SIG-M5 (cell line): ENCODE measurements at regions not wholly inside any gene's neighbourhood (a gene's known extent, or its start where the extent isn't known, plus 50 kb on each side); places are given as distances from the start of the nearest gene placed in this dataset.

ENCODE experiments used
- DNase-seq: peaks from one replicate; lab custom pipeline; 2025; lab: John Stamatoyannopoulos, UW

DNA sequence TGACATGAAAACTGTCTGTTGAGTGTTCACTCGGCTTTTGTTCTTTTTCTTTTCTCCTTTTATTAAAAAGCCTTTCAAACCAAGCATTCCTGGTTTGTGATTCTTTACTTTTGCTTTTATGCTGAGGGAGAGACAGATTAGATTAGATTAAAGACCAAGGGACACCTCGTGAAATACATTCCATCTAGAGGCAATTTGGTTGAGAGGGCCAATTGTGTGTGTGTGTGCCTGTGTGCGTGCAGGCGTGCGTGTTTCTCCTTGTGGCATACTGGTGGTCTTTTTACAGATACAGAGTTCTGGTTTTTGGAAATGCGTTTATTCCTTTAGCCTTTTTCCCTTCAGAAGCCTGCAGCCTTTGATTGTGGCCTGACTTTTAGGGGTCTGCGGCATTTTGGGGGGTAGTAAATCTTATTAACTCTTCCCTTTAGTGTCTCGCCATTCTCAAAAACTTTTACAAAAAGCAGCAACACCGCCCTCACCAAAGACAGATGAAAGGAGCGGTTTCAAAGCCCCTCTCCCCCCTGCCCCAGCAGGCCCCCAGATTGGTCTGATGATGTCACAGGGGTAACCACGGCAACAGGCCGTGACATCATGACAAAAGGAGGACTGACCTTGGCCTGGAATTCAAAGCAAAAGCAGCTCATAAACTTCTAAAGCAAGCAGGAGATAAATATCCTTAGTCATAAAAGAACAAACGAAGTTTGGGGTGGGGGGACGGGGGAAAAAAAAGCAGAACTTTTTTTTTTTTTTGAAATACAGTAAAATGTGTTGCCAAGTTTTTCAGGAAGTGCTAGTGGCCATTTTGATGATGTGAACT, 84.1 kb upstream of the TBX3 start:
- DNase-seq, result no peak

DNA sequence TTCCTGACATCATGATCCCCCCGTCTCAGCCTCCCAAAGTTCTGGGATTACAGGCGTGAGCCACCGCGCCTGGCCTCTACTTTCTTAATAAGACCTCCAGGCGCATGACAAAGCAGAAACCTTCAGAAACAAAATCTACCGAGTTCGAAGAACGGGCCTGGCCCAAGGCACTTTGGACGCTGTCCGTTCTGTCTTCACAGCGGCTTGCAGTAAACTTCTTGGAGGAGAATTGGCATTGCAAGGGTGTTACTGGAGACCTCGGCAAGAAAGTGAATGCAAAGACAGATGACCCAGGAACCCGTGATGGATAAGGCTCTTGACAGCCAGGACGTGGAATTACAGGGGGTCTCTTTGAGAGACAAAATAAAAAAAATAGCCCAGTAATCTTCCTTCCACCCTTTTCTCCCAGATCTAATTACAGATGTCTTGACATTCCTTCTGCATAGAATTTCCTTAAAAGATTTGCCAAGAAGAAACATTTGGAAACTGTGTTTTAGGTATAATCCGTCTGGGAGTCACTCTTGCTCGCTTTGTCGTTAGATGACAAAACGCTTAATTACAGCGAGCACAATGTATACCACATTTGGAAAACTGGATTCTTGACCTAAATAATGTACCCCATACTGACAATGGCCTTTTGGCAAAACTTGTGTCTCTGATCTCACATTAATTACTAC, 83.2 kb upstream of the TBX3 start:
- DNase-seq, result no peak

DNA sequence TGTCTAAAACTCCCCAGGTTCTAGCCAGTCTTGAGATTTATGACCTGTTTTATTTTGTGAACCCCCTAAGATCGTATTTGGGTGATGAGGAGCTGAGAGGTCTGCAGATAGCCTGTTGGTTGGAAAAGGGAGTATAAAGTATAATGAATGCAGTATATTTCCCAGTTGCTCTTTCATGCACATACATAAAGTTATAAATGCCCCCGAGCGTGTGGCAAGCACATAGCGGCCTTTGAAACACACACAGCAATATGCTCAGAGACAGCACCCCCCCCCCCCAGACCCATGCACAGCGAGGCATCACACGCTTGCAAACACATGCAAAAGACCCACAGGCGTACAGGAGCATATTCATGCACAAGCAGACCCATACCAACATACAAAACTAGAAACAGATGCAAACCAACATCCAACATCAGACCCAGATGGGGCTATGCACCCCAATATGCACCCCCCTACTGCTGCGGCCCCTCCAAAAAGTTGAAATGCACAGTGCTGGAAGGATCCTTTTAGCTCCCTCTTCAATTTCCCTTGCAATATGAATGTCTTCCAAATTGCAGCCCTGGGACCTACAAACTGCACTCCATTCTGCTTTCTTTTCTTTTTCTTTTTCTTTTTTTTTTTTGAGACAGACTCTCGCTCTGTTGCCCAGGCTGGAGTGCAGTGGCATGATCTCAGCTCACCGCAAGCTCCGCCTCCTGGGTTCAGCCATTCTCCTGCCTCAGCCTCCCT, 82.2 kb upstream of the TBX3 start:
- DNase-seq, result no peak

DNA sequence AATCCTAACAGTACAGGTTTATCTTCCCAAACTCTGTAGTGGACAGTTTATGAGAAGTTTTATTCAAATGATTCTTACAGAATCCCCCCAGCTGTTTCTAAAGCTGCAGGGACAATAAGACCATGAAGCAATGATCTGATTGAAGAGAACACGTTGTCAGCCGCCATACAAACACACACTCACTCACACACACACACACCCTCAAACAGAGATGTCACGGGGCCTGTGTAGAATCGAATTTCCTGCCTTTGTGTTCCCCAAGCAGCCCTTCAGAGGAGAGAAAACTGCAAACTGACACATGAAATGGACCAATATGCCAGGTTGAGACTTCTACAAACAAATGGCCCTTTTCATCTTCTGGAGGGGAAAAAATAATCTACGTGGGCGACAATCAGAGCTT, 80.5 kb upstream of the TBX3 start:
- no peak for DNase-seq

DNA sequence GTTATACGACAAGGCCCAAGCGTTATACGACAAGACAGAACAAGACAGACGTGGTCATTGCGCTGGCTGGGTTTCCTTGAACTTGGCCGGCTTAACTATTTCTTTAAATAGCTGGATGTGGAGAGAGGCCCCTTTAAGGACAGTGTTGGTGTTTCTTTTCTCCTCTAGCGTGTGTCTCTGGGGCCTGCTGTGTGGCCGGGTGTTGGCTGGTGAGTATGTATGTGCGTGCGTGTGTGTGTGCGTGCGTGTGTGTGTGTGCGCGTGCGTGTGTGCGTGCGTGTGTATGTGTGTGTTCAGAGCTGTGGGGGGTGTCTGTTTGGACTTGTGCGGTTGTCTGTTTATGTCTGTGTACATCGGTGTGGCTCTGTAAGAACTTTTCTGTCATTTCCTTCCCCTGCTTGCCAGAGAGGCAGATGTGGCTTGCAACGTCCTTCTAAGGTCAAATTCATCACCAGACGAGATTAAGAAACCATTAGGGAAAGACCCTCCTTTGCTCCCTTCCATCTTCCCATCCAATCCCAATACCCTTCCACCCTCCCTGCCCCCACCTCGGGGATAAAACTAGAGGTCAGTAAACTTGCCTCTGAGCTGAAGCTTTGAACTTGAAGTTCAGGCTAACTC, 78.6 kb upstream of the TBX3 start:
- DNase-seq, result no peak

DNA sequence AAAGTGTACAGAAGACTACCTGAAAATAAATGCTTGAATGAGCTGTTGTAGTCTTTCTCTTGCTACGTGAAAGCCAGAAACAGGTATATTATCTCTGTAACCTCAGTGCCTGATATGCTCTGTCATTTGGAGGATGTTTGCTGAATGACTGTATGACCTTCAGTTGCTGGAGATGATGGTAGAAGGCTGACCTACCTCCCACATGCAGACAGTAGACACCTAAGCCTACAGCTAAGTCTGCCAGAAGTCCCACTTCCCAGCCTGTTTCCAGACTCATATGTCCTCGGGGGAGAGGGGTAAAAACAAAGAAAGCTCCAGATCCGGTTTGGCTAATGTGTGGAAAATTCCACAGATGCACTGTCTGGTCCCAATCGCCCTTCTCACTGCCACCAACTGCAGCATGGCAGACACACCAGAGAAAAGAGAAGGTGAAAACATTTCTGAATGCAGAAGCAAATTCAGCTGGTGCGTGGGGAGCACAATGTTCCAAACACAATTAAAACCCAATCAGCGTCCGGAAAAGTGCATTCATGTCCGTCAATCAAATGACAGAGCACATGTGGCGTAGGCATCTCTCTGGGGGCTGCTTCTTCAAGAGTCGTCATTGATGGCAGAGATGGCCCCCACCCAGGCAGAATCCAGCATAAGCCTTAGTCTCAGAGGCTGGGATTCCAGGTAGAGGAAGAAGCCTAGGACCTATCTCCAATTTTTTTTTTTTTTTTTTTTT, 76.3 kb upstream of the TBX3 start:
- no peak for DNase-seq

DNA sequence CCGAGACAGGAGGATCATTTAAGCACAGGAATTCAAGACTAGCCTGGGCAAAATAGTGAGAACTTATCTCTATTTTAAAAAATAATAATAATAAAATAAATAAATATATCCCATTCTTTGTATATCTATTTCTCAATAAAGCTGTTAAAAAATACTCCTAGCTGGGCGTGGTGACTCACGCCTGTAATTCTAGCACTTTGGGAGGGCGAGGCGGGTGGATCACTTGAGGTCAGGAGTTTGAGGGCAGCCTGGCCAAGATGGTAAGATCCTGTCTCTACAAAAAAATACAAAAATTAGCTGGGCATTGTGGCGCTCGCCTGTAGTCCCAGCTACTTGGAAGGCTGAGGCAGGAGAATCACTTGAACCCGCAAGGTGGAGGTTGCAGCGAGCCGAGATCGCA, 75.7 kb upstream of the TBX3 start:
- DNase-seq, result no peak

DNA sequence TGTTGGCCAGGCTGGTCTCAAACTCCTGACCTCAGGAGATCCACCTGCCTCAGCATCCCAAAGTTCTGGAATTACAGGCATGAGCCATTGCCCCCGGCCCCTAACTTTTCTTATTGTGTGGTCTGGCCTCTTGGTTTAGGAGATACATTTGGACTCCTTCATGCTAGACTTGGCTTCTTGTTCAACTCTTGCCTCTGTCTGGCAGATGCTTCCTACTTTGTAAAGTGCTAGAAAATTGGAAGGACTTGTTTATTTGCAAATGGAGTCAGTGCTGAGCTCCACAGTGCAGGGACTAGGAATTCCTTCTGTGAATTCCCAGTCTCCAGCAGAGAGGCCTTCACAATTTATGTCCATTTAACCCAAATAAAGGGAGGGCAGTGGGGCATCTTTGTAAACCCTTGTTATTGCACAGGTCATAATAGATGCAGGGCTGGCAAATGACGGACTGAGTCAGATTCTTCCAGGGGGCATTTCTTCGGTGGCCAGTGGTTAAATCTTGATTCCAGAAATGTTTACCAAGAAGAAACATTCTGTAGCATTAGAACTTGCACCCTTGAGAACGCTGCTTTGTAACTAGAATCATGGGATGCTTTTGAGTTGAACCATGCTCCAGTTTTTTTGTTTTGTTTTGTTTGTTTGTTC, 73.8 kb upstream of the TBX3 start:
- no peak for DNase-seq

DNA sequence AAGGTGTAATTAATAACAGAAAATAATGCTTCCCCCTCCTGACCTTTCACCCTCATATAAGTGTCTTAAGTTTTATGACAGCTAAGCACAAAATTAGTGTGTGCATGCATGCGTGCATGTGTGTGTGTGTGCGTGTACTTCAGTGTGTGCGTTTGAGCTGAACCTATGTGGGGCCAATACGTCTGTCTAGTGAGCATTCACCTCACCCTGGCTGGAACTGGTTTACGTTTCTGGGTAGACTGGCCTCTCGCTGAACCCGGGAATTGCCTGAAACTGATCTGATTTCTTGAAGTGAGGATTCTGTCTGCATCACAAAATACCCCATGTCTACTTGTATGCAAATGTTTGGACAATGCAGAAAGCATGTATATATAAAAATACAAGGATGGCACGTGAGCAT, 68.2 kb upstream of the TBX3 start:
- no peak for DNase-seq

DNA sequence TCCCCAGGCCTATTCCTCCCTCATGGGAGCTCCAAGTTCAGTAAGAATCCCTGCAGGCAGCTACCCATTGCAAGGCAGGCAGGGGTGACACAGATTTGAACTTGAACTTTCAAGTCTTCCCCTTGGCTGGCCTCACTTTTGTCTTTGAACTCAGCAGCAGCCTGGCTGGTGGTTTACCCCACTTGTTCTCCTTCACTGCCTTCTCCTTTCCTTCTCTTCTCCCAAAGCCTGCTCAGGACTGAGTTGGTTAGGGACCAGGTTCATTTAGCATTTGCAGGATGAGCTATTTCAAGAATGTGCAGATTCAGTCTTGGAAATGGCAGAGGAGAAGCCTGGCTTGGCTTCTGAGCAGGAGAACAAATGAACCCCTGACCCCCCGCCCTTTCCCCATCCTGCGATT, 67.7 kb upstream of the TBX3 start:
- no peak for DNase-seq

DNA sequence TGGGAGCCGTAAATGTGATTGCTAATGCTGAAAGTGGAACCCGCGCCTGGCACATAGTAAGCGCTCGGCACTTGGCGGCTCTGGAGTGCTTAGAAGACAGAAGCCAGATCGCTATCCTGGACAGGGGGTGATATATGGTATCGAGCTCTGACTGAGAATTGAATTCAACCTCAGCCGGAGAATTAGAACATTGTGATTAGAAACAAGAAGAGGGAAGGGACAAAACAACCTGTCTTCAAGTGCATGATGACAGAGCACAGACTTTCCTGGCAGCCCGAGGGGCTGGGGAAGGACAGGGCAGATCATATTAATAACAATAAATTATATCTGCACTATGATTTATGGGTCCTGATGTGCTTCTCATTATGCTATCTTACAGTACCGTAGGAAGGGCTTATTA, 66.9 kb upstream of the TBX3 start:
- no peak for DNase-seq

DNA sequence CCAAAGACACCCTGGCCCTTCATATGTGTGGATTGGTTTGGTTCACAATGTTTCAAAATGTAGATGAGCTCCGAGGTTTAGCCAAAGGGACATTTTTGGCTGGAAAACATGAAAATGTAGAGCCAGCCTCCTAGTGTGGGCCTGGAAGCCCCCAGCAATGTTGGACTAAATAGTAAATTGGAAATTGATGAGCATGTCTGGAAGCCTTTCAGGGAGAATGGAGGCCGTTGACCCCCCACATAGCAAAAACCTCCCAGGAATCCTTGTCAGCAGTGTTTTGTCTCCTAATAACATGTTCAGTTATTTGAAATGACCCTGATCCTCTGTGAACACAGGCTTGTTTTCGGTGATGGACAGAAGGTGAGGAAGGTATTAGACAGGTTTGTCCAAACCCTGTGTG, 65.1 kb upstream of the TBX3 start:
- DNase-seq, result no peak

DNA sequence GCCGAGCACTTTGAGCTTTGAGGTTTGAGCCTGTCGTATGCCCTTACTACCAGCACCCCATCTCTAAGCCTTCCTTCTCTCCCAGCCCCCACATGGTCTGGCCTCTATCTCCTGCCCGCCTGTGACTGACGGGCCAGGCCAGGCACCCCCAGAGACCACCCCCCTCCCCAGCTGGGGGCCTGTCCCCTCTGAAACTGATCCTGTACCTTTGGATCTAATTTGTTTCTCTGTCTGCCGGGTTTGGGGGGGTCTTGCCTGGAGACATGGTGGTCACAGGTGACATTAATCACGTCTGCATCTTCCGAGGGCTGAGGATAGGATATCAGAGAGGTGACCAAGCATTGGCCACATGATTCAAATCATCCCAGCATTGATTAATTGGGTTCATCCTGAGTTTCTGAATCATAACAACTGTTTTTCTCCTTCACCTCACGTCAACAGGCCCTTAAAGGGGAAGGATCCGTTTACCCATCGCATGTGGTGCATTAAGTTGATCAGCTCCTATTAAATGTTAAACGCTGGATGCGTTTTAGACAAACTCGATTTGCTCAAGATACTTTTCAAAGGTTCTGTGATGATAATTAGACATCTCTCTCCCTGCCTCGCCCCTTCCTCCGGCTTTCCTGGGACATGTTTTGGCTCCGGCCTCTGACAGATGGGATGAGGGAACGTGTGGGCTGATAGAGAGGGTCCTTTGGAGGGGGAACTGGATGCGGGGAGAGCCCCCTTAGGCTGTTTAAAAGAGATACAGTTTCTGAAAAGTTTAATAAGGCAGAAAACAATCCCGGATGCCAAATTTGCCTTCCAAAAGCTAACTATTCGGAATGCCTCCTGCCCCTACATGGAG, 63.3 kb upstream of the TBX3 start:
- no peak for DNase-seq

DNA sequence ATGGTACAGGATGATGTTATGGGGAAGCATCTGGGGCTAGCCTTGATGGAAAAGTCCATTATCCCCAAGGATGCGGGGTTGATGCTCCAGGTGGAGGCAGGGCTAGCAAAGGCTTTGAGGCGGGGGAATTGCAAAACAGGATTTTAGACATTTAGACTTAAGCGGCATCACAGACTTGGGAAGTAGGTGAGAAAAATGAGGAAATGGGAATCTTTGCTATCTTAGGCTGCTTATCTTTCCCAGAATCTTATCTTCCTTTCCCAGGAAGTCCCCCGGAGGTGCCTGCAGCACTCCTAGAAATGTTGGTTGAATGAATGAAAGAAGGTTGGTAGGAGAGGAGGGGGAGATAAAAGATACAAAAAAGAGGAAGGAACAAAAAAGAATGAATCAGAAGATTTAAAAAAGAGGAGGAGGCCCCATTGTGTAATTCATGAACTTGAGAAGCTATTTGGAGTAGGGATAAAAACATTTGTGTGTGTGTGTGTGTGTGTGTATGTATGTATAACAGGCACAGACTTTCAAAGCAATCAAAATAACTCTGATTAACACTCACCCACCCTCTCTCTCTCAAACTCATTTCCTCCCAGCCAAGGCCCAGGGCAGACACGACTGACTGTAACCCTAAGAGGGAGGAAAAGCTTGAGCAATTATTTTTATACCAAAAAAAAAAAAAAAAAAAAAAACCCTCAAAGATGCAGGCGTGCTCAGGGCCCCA, 62.5 kb upstream of the TBX3 start:
- no peak for DNase-seq

DNA sequence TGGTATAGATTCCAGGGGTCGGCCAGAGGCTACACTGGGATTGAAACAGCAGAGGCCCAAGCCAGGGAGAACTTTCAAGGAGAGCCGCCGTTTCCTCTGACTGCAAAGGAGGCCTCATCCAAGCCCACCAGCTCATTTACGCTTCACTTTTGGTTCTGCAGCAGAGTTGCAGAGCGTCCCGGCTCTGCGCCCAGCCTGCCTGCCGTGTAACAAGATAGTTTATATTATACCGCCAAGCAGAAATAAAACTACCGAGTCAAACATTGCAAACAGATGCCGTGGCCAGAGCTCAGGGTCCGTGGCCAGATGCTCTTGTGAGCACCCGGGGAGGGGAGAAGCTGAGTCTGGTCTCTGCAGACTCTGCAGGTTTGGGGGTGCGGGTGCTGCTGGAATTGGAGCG, 60.7 kb upstream of the TBX3 start:
- no peak for DNase-seq

DNA sequence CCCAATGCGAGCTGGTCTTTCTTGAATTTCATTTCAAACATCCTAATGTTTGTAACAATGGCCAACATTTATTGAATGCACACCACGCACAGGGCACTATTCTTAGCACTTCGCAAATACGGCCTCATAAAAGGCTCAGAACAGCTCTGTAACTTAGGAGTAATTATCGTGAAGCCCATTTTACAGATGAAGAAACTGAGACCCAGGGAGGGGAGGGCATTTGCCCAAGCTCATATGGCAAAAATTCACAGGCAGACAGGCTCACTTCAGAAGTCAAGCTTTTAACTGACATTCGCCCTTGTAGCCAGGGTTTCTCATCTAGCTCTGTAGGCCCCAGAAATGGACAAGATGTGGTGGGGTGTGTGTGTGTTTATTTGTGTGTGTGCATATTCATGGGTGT, 60.3 kb upstream of the TBX3 start:
- DNase-seq, result no peak

DNA sequence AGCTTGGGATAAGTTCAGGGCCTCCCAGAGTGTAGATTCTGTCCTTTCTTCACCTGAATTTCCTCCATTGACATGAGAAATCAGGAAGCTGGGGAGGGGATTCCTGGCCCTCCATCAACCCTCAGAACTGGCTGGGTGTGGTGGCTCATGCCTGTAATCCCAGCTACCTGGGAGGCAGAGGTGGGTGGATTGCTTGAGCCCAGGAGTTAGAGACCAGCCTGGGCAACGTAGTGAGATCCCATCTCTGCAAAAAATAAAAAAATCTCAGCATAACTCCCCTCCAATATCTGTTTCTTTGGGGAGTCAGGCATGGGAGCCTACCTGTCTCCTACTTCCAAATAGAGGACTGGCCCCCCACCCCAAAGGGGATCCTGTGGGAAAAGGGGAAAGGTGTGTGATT, 59.8 kb upstream of the TBX3 start:
- DNase-seq, result no peak

DNA sequence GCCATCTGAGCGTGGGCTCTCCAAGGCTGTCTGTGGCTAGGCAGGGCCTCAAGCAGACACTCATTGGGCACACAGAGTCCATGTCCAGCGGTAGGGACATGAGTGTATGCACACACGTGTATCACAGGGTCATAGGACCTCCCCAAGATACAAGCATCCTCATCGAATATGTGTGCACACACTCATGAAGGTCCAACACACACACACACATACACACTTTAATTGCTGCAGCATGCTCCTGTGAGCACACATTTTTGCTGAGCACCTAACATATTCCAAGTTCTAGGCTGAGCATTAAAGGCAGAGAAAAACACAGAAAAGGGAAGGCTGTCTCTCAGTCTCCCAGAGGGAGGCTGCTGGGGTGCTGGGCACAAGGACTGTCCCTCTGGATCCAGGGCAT, 59.3 kb upstream of the TBX3 start:
- no peak for DNase-seq

DNA sequence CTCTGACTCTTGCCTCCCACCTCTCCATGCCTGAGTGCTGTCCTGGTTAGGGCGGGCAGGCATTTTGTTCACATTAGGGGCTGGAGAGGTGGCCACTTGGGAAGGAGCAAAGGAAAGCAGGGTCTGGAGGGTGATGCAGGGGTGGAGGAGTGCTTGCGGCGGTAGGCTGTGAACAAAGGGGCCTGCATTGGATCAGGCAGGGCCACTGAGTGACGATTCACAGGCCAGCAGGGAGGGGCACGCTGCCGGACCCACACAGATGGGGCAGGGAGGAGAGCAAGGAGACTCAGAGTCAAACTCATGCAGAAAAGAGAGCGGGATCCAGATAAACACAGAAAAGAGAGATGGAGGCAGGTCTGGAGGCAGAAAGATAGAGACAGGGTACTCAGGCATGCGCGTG, 58.4 kb upstream of the TBX3 start:
- DNase-seq, result no peak

DNA sequence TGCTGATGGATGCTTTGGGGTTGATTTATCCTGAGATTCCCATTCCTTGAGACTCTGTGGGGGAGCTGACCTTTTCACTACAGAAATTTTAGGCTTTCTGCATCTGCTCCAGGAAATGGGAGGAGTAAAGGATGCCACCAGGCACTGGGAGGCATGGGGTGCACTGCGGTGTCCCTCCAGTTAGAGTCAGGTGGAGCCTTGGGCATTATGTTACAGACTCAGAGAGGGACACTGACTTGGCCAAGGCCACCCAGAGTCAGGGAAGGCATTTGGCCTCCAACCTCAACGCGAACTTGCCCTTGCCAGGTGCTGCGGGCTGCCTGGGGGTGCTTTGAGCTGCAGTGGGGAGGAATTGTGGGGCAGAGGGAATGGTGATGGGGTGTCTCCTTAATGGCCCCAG, 58.0 kb upstream of the TBX3 start:
- no peak for DNase-seq
